Stimulated activated CD4-positive, alpha-beta T cell treated with anti-CD3 and anti-CD28 coated beads, TNF-alpha, amount 100 ng/mL, for 4 hours (primary cell): ENCODE measurements at regions not wholly inside any gene's neighbourhood (a gene's known extent, or its start where the extent isn't known, plus 50 kb on each side); places are given as distances from the start of the nearest gene placed in this dataset.
"Not testable (repeated sequence)": the region's sequence is repeated elsewhere in the genome, so short reads cannot be mapped to it uniquely, and the experiment has no call there.

Experiments used
- DNase-seq, 3 experiments: peaks; one replicate each; pipeline ENCODE4 v3.0.0-alpha.2; 2020; ENCODE audit warnings: low read depth in 3 of 3

GRCh38 chr7:86592185-86592584 lies 51.5 kb upstream of the GRM3 start:
- DNase-seq = no peak

GRCh38 chr7:86574006-86574405 lies 69.7 kb upstream of the GRM3 start:
- no peak for DNase-seq

- DNase-seq = no peak
Observed at GRCh38 chr7:86558680-86559501, 84.8 kb upstream of the GRM3 start.

- DNase-seq = no peak
Observed at GRCh38 chr7:86534641-86535040, 109.1 kb upstream of the GRM3 start.

GRCh38 chr7:86504229-86504628 lies 139.5 kb upstream of the GRM3 start:
- no peak for DNase-seq

GRCh38 chr7:86499986-86500385 lies 143.7 kb upstream of the GRM3 start:
- no peak for DNase-seq

GRCh38 chr7:86485827-86486226 lies 157.9 kb upstream of the GRM3 start:
- no peak for DNase-seq

GRCh38 chr7:86479144-86479543 lies 164.6 kb upstream of the GRM3 start:
- no peak for DNase-seq

- no peak for DNase-seq
Observed at GRCh38 chr7:86477343-86477935, 166.3 kb upstream of the GRM3 start.

GRCh38 chr7:86470763-86471162 lies 172.9 kb upstream of the GRM3 start:
- no peak for DNase-seq

- DNase-seq = peak in 1 of 3 experiments; percentile 1
Observed at GRCh38 chr7:86469680-86470295, 173.9 kb upstream of the GRM3 start.

GRCh38 chr7:86454753-86455152 lies 189.0 kb upstream of the GRM3 start:
- no peak for DNase-seq

- no peak for DNase-seq
Observed at GRCh38 chr7:86453454-86453853, 190.3 kb upstream of the GRM3 start.

- DNase-seq = no peak
Observed at GRCh38 chr7:86448856-86449255, 194.9 kb upstream of the GRM3 start.

- no peak for DNase-seq
Observed at GRCh38 chr7:86445285-86445684, 198.4 kb upstream of the GRM3 start.

GRCh38 chr7:86444245-86444644 lies 199.5 kb upstream of the GRM3 start:
- DNase-seq = no peak

- DNase-seq = not testable (repeated sequence)
Observed at GRCh38 chr7:86440420-86440819, 203.3 kb upstream of the GRM3 start.

- DNase-seq = no peak
Observed at GRCh38 chr7:86437951-86438450, 205.7 kb upstream of the GRM3 start.

GRCh38 chr7:86431761-86432160 lies 211.9 kb upstream of the GRM3 start:
- DNase-seq = no peak

GRCh38 chr7:86411814-86412213 lies 231.9 kb upstream of the GRM3 start:
- DNase-seq = no peak

- DNase-seq = no peak
Observed at GRCh38 chr7:86407291-86407690, 236.4 kb upstream of the GRM3 start.

- DNase-seq = no peak
Observed at GRCh38 chr7:86391813-86392212, 251.9 kb upstream of the GRM3 start.

- not testable (repeated sequence) for DNase-seq
Observed at GRCh38 chr7:86375602-86376001, 268.1 kb upstream of the GRM3 start.
